Neural cell (in vitro differentiated cells): ENCODE measurements at regions not wholly inside any gene's neighbourhood (a gene's known extent, or its start where the extent isn't known, plus 50 kb on each side); places are given as distances from the start of the nearest gene placed in this dataset.

Experiments
- H2AFZ ChIP-seq: fragments of 200-600, 300-800 bp; sonication (generic), shearing (Covaris generic); 2 replicates; pipeline ENCODE4 v1.6.0; 2014; ENCODE audit warnings: low read depth, mild to moderate bottlenecking, antibody characterized with exemption, low read length, moderate library complexity
- H3F3A ChIP-seq: fragments of 200-600 bp; shearing (Covaris generic); 2 replicates; pipeline ENCODE4 v1.6.1; 2016; ENCODE audit warnings: mild to moderate bottlenecking, moderate library complexity, mixed read lengths, antibody characterized with exemption, low read length; ENCODE audit not compliant: insufficient read depth, poor library complexity, severe bottlenecking
- H3K27ac ChIP-seq: fragments of 200-600, 300-800 bp; sonication (generic), shearing (Covaris generic); 2 replicates; pipeline ENCODE4 v1.5.1; 2014; ENCODE audit warnings: mild to moderate bottlenecking, low read length, moderate library complexity
- H3K27me3 ChIP-seq: fragments of 300-800, 200-600 bp; sonication (generic), shearing (Covaris generic); 2 replicates; pipeline ENCODE4 v1.6.0; 2014; ENCODE audit warnings: mild to moderate bottlenecking, low read depth, low read length, moderate library complexity; ENCODE audit not compliant: insufficient read depth
- H3K36me3 ChIP-seq: fragments of 300-800, 200-600 bp; sonication (generic), shearing (Covaris generic); 2 replicates; pipeline ENCODE4 v1.5.1; 2014; ENCODE audit warnings: mild to moderate bottlenecking, antibody characterized with exemption, low read length, moderate library complexity; ENCODE audit not compliant: insufficient read depth
- H3K4me2 ChIP-seq: fragments of 300-800, 200-600 bp; sonication (generic), shearing (Covaris generic); 2 replicates; pipeline ENCODE4 v1.6.0; 2014; ENCODE audit warnings: mild to moderate bottlenecking, low read length
- H3K4me3 ChIP-seq: fragments of 300-800, 200-600 bp; sonication (generic), shearing (Covaris generic); 2 replicates; pipeline ENCODE4 v1.5.1; 2014; ENCODE audit warnings: mild to moderate bottlenecking, low read length, moderate library complexity
- H3K79me2 ChIP-seq: fragments of 200-600 bp; shearing (Covaris generic); replicated peaks from 2 replicates; pipeline ENCODE4 v1.6.0; 2014; ENCODE audit warnings: mild to moderate bottlenecking, low read length, moderate library complexity; ENCODE audit not compliant: insufficient read depth
- H3K9ac ChIP-seq: fragments of 300-800, 200-600 bp; sonication (generic), shearing (Covaris generic); 2 replicates; pipeline ENCODE4 v1.6.1; 2016; ENCODE audit warnings: mild to moderate bottlenecking, low read length, mixed read lengths
- H3K9me2 ChIP-seq: fragments of 200-600 bp; shearing (Covaris generic); 2 replicates; pipeline ENCODE4 v1.6.1; 2016; ENCODE audit warnings: mild to moderate bottlenecking, low read length, mixed read lengths; ENCODE audit not compliant: insufficient read depth
- H3K9me3 ChIP-seq: fragments of 200-600, 300-800 bp; sonication (generic), shearing (Covaris generic); 2 replicates; pipeline ENCODE4 v1.6.1; 2016; ENCODE audit warnings: mild to moderate bottlenecking, mixed run types, low read length, moderate library complexity, mixed read lengths
- H4K20me1 ChIP-seq: fragments of 200-600 bp; shearing (Covaris generic); 2 replicates; pipeline ENCODE4 v1.6.1; 2016; ENCODE audit warnings: mild to moderate bottlenecking, mixed run types; ENCODE audit not compliant: insufficient read depth
- CTCF ChIP-seq: fragments of 450-650 bp; IDR thresholded peaks from 2 replicates; pipeline ENCODE4 v1.5.1; 2014; ENCODE audit warnings: antibody characterized with exemption, mild to moderate bottlenecking, moderate library complexity; ENCODE audit not compliant: poor library complexity, severe bottlenecking
- EP300 ChIP-seq: fragments of 450-650 bp; conservative IDR thresholded peaks from 2 replicates; pipeline ENCODE4 v1.6.1; 2014; ENCODE audit warnings: antibody characterized with exemption, mild to moderate bottlenecking, moderate library complexity; ENCODE audit not compliant: poor library complexity, severe bottlenecking
- EZH2 ChIP-seq: fragments of 200-600, 300-800 bp; shearing (Covaris generic), sonication (generic); IDR thresholded peaks from 2 replicates; pipeline ENCODE4 v1.6.1; 2014; ENCODE audit warnings: antibody characterized with exemption, low read length, borderline replicate concordance, mild to moderate bottlenecking; ENCODE audit not compliant: insufficient read depth, poor library complexity, severe bottlenecking
- MXI1 ChIP-seq: fragments of 450-650 bp; conservative IDR thresholded peaks from 2 replicates; pipeline ENCODE4 v1.6.1; 2014; ENCODE audit warnings: antibody characterized with exemption, mild to moderate bottlenecking; ENCODE audit not compliant: poor library complexity, severe bottlenecking
- POLR2AphosphoS5 ChIP-seq: IDR thresholded peaks from 2 replicates; pipeline ENCODE4 v1.6.1; 2012
- RAD21 ChIP-seq: fragments of 450-650 bp; conservative IDR thresholded peaks from 2 replicates; pipeline ENCODE4 v1.6.1; 2014; ENCODE audit warnings: antibody characterized with exemption, mild to moderate bottlenecking, moderate library complexity
- REST ChIP-seq: IDR thresholded peaks from 2 replicates; pipeline ENCODE4 v1.6.1; 2012; ENCODE audit warnings: borderline replicate concordance
- SMC3 ChIP-seq: fragments of 450-650 bp; conservative IDR thresholded peaks from 2 replicates; pipeline ENCODE4 v1.6.1; 2014; ENCODE audit warnings: antibody characterized with exemption, mild to moderate bottlenecking, moderate library complexity; ENCODE audit not compliant: poor library complexity
- TAF1 ChIP-seq: IDR thresholded peaks from 2 replicates; pipeline ENCODE4 v1.6.1; 2012; ENCODE audit warnings: low read depth

- Histone ChIP-seq H3K9me3 (no peaks in the 10 kb centered on the region), H4K20me1 (no peaks in the 10 kb centered on the region), H3K79me2 (no peaks in the 10 kb centered on the region), H3F3A (no peaks in the 10 kb centered on the region), H3K27ac (no peak overlapping the region), H3K36me3 (no peaks in the 10 kb centered on the region), H3K9me2 (no peaks in the 10 kb centered on the region), H3K4me3 (no peak overlapping the region), H3K27me3 (no peaks in the 10 kb centered on the region), H2AFZ (no peak overlapping the region), H3K9ac (no peak overlapping the region), H3K4me2 (no peak overlapping the region)
- TF ChIP-seq EP300 (no peak), EZH2 (no peak), REST (no peak), SMC3 (no peak), MXI1 (no peak), POLR2AphosphoS5 (no peak), RAD21 (no peak)
Measured at GRCh38 chr2:151095463-151095862, 166.2 kb downstream of the RBM43 start.

GRCh38 chr2:151091583-151091982, 170.1 kb downstream of the RBM43 start:
- H3K36me3 ChIP-seq: no peaks in the 10 kb centered on the region
- TF ChIP-seq POLR2AphosphoS5 (no peak), MXI1 (no peak), SMC3 (no peak), EP300 (no peak), RAD21 (no peak), REST (no peak), TAF1 (no peak), EZH2 (no peak), CTCF (no peak)
- no peaks in the 10 kb centered on the region for H4K20me1 ChIP-seq
- no peaks in the 10 kb centered on the region for H3K9me2 ChIP-seq
- no peaks in the 10 kb centered on the region for H3F3A ChIP-seq
- no peaks in the 10 kb centered on the region for H3K79me2 ChIP-seq
- H3K27me3 ChIP-seq: no peaks in the 10 kb centered on the region
- H2AFZ ChIP-seq: no peak overlapping the region
- H3K27ac ChIP-seq: no peak overlapping the region
- H3K4me2 ChIP-seq: no peak overlapping the region
- H3K9me3 ChIP-seq: no peaks in the 10 kb centered on the region
- H3K9ac ChIP-seq: no peak overlapping the region
- no peak overlapping the region for H3K4me3 ChIP-seq
